ENCODE measurements at regions not wholly inside any gene's neighbourhood (a gene's known extent, or its start where the extent isn't known, plus 50 kb on each side); places are given as distances from the start of the nearest gene placed in this dataset.

DNA sequence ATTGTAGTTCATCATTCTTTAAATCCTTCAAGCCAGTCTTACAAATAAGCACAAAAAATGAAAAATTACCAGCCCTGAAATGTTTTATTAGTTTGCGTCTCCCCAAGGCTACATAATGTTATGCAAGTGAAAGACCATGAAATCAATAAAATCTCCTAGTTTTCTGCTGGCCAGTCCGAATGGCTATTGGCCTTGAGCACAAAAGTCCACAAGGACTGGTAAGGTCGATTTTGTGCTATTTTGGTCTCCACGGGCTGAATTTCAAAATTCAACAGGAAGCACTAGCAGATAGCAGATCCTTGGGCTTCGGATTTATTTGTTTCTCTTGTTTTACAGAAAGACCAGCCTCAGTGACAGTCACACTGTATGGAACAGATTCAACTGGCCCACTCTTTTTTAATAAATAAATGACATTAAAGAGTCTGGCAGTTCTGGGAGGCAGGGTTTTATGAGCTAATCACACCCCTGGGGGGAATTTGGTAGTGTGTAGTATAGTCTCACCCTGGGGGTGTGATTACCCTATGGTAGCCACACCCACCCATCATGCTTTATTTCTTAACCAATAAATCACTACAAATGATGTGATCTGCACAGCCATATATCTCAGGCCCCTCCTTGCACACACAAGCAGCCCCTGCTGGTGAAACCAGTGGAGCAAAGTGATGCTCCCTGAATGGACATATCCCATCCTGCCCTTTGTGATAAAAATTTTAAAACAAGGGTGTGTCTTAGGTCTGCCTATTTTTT, 51.1 kb upstream of the TMEM33 start:
- TF ChIP-seq, protein P1, sequence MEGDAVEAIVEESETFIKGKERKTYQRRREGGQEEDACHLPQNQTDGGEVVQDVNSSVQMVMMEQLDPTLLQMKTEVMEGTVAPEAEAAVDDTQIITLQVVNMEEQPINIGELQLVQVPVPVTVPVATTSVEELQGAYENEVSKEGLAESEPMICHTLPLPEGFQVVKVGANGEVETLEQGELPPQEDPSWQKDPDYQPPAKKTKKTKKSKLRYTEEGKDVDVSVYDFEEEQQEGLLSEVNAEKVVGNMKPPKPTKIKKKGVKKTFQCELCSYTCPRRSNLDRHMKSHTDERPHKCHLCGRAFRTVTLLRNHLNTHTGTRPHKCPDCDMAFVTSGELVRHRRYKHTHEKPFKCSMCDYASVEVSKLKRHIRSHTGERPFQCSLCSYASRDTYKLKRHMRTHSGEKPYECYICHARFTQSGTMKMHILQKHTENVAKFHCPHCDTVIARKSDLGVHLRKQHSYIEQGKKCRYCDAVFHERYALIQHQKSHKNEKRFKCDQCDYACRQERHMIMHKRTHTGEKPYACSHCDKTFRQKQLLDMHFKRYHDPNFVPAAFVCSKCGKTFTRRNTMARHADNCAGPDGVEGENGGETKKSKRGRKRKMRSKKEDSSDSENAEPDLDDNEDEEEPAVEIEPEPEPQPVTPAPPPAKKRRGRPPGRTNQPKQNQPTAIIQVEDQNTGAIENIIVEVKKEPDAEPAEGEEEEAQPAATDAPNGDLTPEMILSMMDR (IDR thresholded peaks at IDR 0.05): no peak

DNA sequence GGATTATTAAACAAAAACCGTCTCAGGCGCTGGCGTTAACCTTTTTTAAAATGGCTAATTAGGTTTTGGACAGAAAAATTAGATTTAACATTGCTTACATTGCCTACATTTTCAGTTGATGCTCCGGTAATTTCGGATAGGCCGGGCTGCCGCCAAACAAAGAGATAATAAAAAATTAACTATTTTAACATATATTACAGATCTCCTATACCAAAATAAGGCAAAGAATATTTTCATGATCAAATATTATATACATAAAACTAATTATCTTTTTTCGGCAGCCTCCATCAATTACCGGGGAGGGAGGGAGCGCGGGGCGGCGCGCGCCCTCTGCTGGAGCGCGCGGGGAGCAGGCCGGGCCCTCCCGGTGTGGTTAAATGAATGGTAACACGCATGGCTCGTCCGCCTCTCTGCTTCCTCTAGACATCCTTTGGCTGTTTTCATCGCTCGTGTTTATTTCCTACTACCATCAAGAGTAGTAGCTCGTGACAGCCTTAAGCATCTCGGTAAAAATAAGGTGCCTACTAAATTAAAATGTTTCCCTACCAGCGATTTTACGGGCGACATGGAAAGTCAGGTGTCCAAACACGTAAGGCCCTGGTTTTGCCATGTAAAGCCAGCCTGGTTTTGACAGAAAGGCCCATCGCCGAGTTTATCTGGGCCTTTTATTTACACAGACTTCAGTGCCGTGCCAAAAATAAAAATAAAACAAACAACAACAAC, 52.4 kb upstream of the TMEM33 start:
- TF ChIP-seq, protein P1 (IDR thresholded peaks at IDR 0.05): peak; percentile 98

DNA sequence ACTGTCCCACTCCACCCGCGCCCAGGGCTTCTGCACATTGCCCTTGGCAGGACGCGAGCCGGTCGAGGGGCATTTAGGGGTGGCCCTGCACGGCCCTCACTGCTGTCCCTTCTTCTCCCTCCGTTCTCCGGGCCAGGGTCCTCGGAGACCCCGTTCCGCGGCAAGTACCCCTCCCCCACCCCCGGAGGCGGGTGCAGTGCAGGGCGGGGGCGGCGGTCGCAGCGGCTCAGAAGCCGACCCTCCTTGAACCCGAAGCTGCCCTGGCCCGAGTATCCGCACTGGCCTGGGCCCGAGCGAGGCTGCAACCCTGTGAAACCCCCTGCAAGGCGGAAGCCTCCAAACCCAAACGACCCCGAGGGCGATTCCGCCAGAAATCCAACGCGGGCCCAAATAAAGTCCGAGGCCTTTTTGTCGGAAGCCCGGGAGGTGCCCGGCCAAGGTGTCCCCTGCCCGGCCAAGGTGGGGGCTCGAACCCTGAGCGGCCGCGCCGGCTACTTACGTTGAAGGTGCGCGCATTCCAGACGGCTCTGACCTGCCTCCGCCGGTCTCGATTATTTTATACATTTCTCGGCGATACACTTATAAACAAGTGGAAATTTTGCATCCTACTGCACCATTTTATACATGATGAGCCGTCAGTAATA, 53.1 kb upstream of the TMEM33 start:
- TF ChIP-seq, protein P1 (IDR thresholded peaks at IDR 0.05): no peak

DNA sequence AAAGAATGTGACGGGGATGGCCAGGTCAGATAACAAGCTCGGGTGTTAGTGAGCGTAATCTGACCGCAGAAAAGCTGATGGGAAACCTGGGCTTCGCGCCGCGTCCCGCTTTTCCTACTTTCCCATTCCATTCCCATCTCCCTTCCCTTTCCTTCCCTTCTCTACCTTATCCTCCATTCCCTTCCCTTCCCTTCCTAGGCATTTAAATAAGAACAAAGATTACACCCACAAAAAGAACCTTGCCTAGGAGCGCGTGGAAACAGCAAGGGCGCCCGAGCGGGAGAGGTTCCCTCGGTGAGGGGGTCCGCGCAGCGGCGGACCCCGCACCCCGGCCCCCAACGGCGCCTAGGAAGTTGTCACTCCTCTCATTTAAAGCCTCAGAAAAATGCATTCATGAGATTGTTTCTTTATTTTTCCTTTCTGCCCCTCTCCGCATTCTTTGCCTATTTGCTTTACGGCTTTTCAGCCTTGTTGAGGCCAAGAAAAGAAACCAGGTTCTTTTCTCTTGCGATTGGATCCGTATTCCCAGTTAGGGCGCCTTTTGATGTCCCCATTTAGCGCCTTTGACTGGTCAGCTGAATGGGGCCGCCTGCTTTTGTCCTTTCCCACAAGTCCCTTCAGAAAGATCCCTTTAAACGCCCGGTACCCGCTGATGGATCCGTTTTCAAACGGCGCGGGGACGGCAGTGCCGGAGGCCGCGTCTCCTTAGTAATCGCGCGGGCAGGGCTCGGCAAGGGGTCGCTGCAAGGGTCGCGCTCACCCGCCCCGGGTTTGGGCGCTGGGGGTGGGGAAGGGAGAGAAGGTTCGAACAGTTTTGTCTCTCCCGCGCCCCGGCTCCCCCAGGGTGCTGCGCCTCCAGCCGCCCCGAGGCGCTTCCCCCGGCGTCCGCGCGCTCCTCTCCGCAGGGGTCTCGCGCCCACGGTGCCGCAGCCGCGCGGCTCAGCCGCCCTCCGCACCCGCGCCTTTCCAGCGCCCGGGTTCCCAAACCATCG, 54.1 kb upstream of the TMEM33 start:
- TF ChIP-seq, protein P1 (IDR thresholded peaks at IDR 0.05): no peak

DNA sequence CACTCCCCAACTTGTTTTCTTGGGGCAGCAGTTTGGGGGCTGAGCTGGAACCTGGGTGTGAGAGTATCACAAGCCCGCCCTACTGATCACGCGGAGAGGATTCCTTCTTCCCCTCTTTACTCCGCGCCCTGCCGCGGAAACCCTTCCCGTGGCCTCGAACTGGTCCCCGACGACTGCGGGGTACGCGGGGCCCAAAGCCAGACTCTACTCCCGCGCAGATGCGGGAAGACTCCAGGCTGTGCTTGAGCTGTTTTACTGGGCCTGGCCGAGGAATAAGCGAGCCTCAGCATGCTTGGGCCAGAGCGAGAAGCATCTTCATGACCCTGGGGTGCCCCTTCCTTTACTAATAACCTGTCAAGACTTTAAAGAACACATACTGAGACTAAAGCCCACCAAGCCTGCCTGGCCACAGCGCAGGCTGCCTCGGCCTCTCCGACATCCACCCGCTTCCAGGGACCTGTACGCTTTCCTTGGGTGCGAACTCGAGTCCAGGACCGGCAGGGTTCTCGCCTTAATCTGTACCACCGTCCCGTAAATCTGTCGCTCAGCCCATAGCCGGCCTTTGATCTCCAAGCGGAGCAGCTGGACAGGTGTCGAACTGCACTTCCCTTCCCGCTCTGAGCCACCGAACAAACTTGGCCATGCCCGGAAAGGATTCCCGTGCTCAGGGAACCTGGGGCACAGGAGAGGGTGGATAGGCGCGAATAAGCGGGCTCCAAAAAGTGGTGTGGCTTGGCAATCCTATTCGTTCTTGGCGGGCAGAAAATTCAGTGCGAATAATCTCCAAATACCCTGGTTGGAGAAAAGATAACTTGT, 55.0 kb upstream of the TMEM33 start:
- TF ChIP-seq, protein P1 (IDR thresholded peaks at IDR 0.05): no peak

DNA sequence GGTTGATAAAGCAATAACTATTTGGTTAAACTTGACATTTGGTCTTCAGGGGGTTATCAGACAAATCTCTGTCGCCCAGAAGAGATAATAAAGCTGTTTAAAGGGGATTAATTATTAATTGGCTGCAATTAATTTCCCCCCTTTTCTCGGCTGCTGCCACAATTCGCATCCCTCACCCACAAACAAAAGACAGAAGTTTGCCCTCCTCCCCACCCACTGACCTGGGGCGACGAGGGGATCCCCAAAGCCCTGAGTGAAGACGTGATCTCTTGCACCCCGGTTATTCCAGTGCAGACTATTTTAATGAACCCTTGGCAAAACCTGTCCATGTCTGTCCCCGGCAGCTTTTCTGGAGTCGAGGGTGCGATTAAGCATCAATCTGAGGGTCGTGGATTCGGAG, 55.7 kb upstream of the TMEM33 start:
- TF ChIP-seq, protein P1 (IDR thresholded peaks at IDR 0.05): no peak
